ENCODE measurements at regions not wholly inside any gene's neighbourhood (a gene's known extent, or its start where the extent isn't known, plus 50 kb on each side); places are given as distances from the start of the nearest gene placed in this dataset.

GRCh38 chr14:98913967-98914650 is 357.9 kb downstream of the BCL11B start:
- ChIA-PET POLR2A (no interaction called here), CTCF (no interaction called here)

GRCh38 chr14:98914942-98915341 is 357.1 kb downstream of the BCL11B start:
- Histone ChIP-seq H3K36me3 (ENCODE audit: control insufficient read depth in 2 of 2, insufficient read depth in 1 of 2, low read length in 2 of 2) (no peaks in the 10 kb centered on the region), H3K4me3 (ENCODE audit: low read depth, low read length) (no peak overlapping the region), H3K9me3 (ENCODE audit: control insufficient read depth, insufficient read depth, low read depth, low read length) (no peaks in the 10 kb centered on the region), H3K27ac (ENCODE audit: extremely low read depth, low read depth, low read length) (no peak overlapping the region), H3K4me1 (ENCODE audit: control insufficient read depth, insufficient read depth, low read length) (no peaks in the 10 kb centered on the region; the same call in 1 of the 2 replicates)
- ChIA-PET POLR2A (no interaction called here), CTCF (no interaction called here)
- TF ChIP-seq PRDM6 (tag by site-specific recombination; IDR thresholded peaks at IDR 0.05) (no peak), ZSCAN4 (tag by site-specific recombination; IDR thresholded peaks at IDR 0.05) (no peak), ZNF274 (IDR thresholded peaks at IDR 0.05; ENCODE audit: low read length) (no peak), ZNF274 (tag by site-specific recombination; IDR thresholded peaks at IDR 0.05; ENCODE audit: borderline replicate concordance) (no peak), ZNF501 (tag by site-specific recombination; IDR thresholded peaks at IDR 0.05) (no peak), ZNF777 (tag by site-specific recombination; IDR thresholded peaks at IDR 0.05; ENCODE audit: borderline replicate concordance) (no peak), ZBTB21 (tag by site-specific recombination; IDR thresholded peaks at IDR 0.05) (no peak), ZBTB44 (tag by site-specific recombination; IDR thresholded peaks at IDR 0.05) (no peak), PRDM4 (tag by site-specific recombination; IDR thresholded peaks at IDR 0.05) (no peak), ZNF280C (tag by site-specific recombination; IDR thresholded peaks at IDR 0.05) (no peak), ZSCAN18 (tag by site-specific recombination; IDR thresholded peaks at IDR 0.05) (no peak), ZNF623 (tag by site-specific recombination; IDR thresholded peaks at IDR 0.05) (no peak), YY1 (tag by site-specific recombination; IDR thresholded peaks at IDR 0.05) (no peak), PATZ1 (tag by site-specific recombination; IDR thresholded peaks at IDR 0.05) (no peak)

More at GRCh38 chr14:98913967-98914650, 357.9 kb downstream of the BCL11B start:
- no peak overlapping the region for H3K4me3 ChIP-seq (ENCODE audit: low read depth, low read length)
- TF ChIP-seq ZNF600 (tag by site-specific recombination; IDR thresholded peaks at IDR 0.05) (no peak), ZNF366 (tag by site-specific recombination; conservative IDR thresholded peaks at IDR 0.05) (peak; percentile 67), ZNF10 (tag by site-specific recombination; IDR thresholded peaks at IDR 0.05) (no peak), ZNF146 (tag by site-specific recombination; IDR thresholded peaks at IDR 0.05) (no peak), ZNF670 (tag by site-specific recombination; IDR thresholded peaks at IDR 0.05; ENCODE audit: low read depth) (peak; percentile 75; the same call in 1 of the 2 replicates), ZNF645 (tag by site-specific recombination; IDR thresholded peaks at IDR 0.05) (0 out of 2 replicates have a peak, but pooled peaks have one; percentile 67), ZNF624 (tag by site-specific recombination; IDR thresholded peaks at IDR 0.05) (peak; percentile 77; the same call in 1 of the 2 replicates), ZFP37 (tag by site-specific recombination; IDR thresholded peaks at IDR 0.05) (no peak)
- no peaks in the 10 kb centered on the region for H3K36me3 ChIP-seq (ENCODE audit: control insufficient read depth in 2 of 2, insufficient read depth in 1 of 2, low read length in 2 of 2)
- H3K27ac ChIP-seq (ENCODE audit: extremely low read depth, low read depth, low read length): no peak overlapping the region
- peaks cover 2% of the 10 kb centered on the region; the same call in 1 of the 2 replicates for H3K4me1 ChIP-seq (ENCODE audit: control insufficient read depth, insufficient read depth, low read length)
- no peaks in the 10 kb centered on the region for H3K9me3 ChIP-seq (ENCODE audit: control insufficient read depth, insufficient read depth, low read depth, low read length)
